ENCODE measurements at regions not wholly inside any gene's neighbourhood (a gene's known extent, or its start where the extent isn't known, plus 50 kb on each side); places are given as distances from the start of the nearest gene placed in this dataset.
A peak's percentile ranks its signal among the peaks of the same experiment; 100 is the strongest.

GRCh38 chr2:120658042-120658769, 77.5 kb upstream of the GLI2 start:
- no peak for DNase-seq (ENCODE audit: low spot score)

- DNase-seq (ENCODE audit: low spot score), result no peak
These were observed 76.9 kb upstream of the GLI2 start for GRCh38 chr2:120658770-120659158.

DNA sequence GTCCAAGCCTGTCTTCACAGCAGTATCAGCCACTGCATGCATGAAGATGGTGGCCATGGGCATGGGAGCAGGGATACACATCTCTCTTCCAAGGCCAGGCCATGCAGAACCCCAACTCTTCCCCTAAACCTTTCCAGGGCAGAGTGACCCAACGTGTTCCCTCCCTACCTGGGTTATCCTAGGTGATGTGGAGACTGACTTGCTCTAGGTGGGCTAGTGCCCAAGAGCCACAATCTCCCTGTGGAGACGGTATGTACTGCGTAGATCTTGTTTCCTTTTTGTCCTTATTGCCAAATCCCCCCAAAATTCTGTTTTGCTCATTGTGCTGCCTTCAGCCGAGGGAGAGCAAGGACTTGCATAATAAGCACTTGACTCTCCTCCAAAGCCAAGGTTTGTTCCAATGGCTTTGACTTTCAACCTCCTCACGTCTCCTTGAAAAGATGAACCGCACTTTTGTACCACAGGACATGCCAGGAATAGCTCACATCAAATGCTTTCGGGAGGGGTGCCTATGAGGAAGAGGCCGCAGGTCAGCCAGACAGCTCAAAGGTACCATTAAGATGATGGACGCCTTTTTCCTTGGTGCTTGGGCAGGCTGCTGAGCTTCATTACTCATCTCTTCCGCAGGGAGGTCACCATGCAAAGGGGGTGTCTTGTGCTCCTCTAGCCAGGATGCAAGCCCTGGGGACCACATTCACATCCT, 76.2 kb upstream of the GLI2 start:
- DNase-seq (ENCODE audit: low spot score), result no peak

GRCh38 chr2:120660056-120660694, 75.5 kb upstream of the GLI2 start:
- DNase-seq (ENCODE audit: low spot score), result no peak

GRCh38 chr2:120660771-120661459, 74.8 kb upstream of the GLI2 start:
- DNase-seq (ENCODE audit: low spot score), result no peak

DNA sequence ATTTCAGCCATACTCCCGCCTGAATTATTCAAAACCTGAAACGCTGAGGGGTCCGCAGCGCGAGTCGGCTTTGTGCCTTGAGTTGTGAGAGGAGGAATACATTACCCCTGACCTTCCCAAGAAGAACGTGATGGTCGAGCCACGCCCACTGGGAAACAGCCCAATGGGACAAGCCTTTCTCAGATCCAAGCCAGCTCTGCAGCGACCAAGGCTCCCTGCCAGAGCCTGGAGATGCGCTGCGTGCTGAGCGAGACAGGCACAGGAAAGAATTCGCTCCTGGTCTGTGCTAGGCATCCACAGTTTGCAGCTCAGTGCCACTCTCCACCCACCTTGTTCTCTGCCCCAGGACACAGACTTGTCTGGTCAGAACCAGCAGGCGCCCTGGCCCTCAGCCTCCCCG, 74.1 kb upstream of the GLI2 start:
- DNase-seq (ENCODE audit: low spot score), result no peak

GRCh38 chr2:120662046-120662445, 73.6 kb upstream of the GLI2 start:
- DNase-seq (ENCODE audit: low spot score), result no peak

DNA sequence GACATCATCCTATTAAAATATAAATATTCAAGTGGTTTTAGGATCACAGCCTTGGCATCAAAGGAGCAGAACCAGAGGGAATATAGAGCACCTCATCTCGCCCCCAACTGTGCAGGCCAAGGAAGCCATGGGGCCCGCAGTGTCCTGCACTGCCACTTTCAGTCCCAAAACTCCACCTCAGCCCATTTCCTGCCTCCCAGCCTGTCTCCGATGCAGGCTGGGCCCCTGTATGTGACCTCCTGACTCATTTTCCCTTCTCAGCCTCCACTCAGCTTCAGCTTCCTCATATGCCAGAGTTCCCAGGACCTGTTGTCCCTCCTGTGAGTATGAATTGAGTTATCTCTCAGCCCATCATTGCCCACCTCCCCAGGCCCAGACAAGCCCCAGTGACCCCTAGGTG, 72.9 kb upstream of the GLI2 start:
- no peak for DNase-seq (ENCODE audit: low spot score)

- DNase-seq (ENCODE audit: low spot score), result no peak
These were observed 69.2 kb upstream of the GLI2 start for GRCh38 chr2:120666433-120666832.

DNA sequence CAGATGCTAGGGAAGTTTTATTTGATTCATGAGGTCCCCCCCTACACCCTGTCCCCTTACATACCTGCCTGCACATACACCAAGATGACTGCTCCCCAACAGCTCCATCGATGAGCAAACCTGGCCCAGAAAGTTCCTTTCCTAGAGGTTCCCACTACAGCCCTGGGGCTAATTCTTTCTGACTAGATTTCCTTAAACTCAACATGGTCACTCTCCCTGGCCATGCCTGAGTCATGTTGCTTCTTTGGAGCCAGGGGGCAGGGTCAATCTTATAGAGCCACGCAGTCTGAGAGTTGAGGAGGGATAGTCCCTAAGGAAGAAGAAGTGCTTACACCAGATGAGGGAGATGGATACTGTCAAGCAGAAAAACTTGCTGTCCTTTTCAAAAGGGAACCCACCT, 67.7 kb upstream of the GLI2 start:
- DNase-seq (ENCODE audit: low spot score), result no peak

GRCh38 chr2:120669121-120669952, 66.3 kb upstream of the GLI2 start:
- DNase-seq (ENCODE audit: low spot score), result no peak

GRCh38 chr2:120669971-120670370, 65.7 kb upstream of the GLI2 start:
- DNase-seq (ENCODE audit: low spot score), result no peak

- DNase-seq (ENCODE audit: low spot score), result no peak
These were observed 65.3 kb upstream of the GLI2 start for GRCh38 chr2:120670371-120670770.

DNA sequence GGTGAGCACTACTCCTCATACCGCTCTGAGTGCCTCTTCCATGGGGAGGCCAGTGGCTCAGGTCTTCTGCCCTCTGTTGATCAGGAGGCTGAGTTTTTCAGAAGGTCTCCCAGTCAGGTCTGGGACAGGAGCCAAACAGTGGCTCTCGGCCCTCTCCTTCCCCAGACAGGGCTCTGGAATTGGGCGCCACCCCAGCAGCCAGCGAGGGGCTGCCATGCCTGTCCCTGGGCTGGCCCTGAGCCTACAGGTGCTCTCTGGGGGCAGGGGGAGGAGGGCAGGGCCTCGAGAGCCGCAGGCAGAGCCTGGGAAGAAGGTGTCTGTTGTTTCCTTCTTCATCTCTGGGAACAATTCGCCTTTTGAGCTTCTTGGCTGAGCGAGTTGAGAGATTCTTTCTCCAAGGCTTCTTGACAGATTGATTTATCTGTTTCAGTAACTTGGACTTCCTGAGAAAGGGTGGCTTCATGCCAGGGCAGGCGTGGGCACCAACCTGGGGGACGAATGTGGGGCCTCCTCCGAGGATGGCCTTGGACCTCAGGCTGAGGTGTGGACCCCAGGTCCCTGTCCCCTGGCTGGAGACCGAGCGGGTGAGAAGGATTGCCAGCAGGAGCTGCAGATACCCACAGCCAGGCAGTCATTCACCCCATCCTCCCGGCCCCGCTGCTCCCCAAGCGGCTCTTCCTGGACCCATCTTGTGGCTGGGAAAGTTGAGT, 64.7 kb upstream of the GLI2 start:
- DNase-seq (ENCODE audit: low spot score), result no peak

- no peak for DNase-seq (ENCODE audit: low spot score)
These were observed 63.0 kb upstream of the GLI2 start for GRCh38 chr2:120672526-120673204.

DNA sequence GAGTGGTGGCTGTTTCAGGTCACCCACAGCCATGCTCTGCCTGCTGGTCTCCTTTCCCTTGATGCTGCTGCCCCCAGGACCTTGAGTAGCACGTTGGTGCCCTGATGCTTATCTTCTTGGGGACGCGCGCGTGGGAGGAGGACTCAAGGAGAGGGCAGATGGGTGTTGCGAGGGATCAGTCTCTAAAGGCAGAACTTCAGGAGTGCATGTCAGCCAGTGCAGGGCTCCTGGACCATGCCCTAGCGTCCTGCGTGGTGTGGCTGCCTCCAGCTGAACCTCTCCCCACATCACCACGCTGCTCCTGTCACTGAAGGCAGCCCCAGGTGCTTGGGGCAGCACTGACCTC, 62.5 kb upstream of the GLI2 start:
- DNase-seq (ENCODE audit: low spot score), result no peak

DNA sequence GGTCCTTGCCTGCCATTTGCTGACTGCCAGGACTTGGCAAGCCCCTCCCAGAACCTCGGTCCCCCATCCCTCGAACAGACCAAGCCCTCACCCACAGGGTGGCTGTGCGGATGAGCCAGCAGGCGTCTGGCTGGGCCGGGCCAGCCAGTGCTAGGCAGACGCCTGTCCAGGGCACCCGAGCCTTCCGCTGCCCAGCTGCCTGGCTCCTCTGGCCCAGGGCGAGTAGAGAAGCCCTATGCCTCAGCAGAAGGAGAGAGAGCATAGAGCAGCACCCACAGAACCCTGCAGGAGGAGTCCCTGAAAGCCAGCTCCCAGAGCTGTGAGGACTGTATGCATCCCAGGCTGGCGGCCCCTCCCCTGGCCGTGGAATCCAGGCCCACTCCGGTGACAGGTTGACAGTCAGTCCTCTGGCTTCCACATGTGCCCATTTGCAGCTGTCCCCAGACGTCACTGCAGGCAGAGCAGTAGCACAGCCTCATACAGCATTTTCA, 62.1 kb upstream of the GLI2 start:
- DNase-seq (ENCODE audit: low spot score), result no peak

- no peak for DNase-seq (ENCODE audit: low spot score)
These were observed 61.2 kb upstream of the GLI2 start for GRCh38 chr2:120674246-120675170.

DNA sequence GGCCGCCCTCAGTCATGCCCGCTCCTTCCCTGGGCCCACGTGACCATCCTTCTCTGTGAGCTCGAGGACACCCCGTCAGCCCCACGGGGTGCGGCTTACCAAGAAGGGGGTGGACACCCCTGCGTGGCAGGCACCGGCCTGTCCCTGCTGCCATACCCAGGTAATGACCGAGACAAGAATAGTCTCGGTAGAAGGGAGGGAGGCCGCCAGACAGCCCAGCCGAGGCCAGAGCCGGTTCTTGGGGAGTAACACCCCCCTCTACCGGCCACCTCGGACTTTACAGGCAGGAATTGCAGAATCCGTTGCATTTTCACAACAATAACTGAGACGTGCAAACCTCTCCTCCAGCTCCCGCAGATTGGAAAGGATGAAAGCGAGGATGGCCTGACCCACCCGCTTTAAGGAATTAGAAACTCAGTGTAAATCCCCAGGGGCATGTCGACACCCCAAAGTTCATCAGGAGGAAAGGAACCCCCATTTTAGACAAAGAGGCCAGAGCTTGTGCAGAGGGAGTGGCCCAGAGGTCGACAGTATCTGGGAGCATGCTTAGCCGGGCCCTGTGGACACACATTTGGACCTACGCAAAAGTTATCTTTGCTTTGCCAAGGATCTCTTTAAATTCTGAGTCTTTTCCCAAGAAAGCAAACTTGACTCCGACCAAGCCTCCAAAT, 60.1 kb upstream of the GLI2 start:
- peak; percentile 14 for DNase-seq (ENCODE audit: low spot score)
